Skeletal muscle tissue (tissue), 3 donors: ENCODE measurements at regions not wholly inside any gene's neighbourhood (a gene's known extent, or its start where the extent isn't known, plus 50 kb on each side); places are given as distances from the start of the nearest gene placed in this dataset.

Experiments used
- H3K27ac ChIP-seq: one replicate; pipeline ENCODE4 v1.7.0; 2013; ENCODE audit warnings: mild to moderate bottlenecking, low read depth, low read length, inconsistent platforms
- H3K27me3 ChIP-seq, 3 donors: one replicate each; pipeline ENCODE4 v1.7.0; 2013; ENCODE audit warnings: low read length in 3 of 3; ENCODE audit not compliant: control insufficient read depth in 3 of 3, insufficient read depth in 3 of 3
- H3K36me3 ChIP-seq, 3 donors: one replicate each; pipeline ENCODE4 v1.7.0; 2013; ENCODE audit warnings: low read length in 3 of 3; ENCODE audit not compliant: control insufficient read depth in 3 of 3, insufficient read depth in 3 of 3
- H3K4me1 ChIP-seq, 3 donors: one replicate each; pipeline ENCODE4 v1.7.0; 2013; ENCODE audit warnings: low read length in 3 of 3, mild to moderate bottlenecking in 3 of 3; ENCODE audit not compliant: control insufficient read depth in 3 of 3, insufficient read depth in 3 of 3
- H3K4me3 ChIP-seq, 3 donors: one replicate each; pipeline ENCODE4 v1.7.0; 2013; ENCODE audit warnings: low read length in 3 of 3
- H3K9ac ChIP-seq, 3 donors: one replicate each; pipeline ENCODE4 v1.7.0; 2013; ENCODE audit warnings: low read length in 3 of 3, mild to moderate bottlenecking in 3 of 3, moderate library complexity in 2 of 3, low read depth in 1 of 3
- H3K9me3 ChIP-seq, 3 donors: one replicate each; pipeline ENCODE4 v1.7.0; 2013; ENCODE audit warnings: low read length in 3 of 3; ENCODE audit not compliant: control insufficient read depth in 3 of 3
- donor health status: Osteomylitis.

DNA sequence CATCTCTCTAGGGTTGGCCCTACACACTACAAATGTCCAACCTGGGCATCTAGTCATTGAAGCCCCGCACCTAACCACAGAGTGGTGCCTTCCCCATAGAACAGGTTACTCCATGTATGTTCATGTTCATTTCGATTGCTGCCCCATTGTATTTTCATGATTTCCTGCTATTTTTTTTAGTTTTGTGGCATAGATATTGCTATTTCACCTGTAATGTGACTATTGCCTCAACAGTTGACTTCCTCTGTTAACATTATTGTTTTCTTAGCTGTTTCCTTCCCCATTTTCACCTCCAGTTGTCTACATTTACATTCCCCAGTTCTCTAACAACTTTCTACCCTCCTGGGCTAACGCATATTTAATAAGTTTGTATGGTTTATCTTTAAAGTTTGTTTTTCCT, 137.7 kb upstream of the RBMS3 start:
- Histone ChIP-seq H3K9ac (no peak overlapping the region), H3K9me3 (no peaks in the 10 kb centered on the region), H3K36me3 (no peaks in the 10 kb centered on the region), H3K4me3 (no peak overlapping the region), H3K27ac (no peak overlapping the region), H3K4me1 (peaks cover 0 to 17% (median 8%) of the 10 kb centered on the region in 3 donors), H3K27me3 (no peaks in the 10 kb centered on the region)

DNA sequence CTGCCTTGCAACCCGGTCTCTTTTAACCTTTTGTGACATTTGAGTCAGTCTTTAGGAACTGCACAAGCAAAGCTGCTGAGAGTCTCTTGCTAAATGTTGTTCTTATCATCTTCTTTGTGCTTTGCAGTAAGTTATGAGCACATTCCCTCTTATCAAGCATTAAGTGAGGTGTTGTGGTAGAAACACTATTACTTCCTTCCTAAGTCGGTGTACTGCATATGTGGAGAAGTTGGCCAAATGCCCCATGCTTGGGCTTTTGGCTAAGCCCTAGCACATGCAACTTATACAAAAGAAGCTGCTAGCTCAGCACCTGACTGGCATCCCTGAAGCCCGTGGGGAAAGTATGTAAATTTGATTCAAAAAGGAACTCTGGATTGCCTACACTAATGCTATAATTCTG, 136.5 kb upstream of the RBMS3 start:
- Histone ChIP-seq H3K4me1 (peaks cover 0 to 17% (median 8%) of the 10 kb centered on the region in 3 donors), H3K4me3 (no peak overlapping the region), H3K27me3 (no peaks in the 10 kb centered on the region), H3K27ac (no peak overlapping the region), H3K9ac (no peak overlapping the region), H3K9me3 (no peaks in the 10 kb centered on the region), H3K36me3 (no peaks in the 10 kb centered on the region)

DNA sequence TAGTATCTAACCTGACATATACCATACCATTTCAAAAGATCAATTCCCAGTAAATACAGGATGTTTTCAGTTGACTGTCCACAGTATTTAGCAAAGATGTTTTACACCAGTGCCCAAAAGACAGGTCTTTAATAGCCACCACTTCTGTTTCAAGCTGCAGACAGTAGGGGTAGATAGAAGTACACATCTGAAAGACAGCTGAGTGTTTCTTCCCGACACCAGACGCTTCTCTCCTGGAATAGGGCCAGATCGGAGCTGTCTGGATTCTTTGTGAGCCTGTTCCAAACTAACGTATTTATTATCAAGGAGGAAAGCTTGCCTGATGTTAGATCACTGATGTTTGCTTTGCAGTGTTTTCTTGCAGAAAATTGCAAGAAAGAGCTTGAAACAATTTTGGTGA, 136.1 kb upstream of the RBMS3 start:
- Histone ChIP-seq H3K27ac (no peak overlapping the region), H3K4me3 (peak overlapping the region in 2 of 3 donors; percentile 16 to 43), H3K9ac (no peak overlapping the region), H3K9me3 (no peaks in the 10 kb centered on the region), H3K36me3 (no peaks in the 10 kb centered on the region), H3K4me1 (peaks cover 0 to 17% (median 7%) of the 10 kb centered on the region in 3 donors), H3K27me3 (no peaks in the 10 kb centered on the region)

DNA sequence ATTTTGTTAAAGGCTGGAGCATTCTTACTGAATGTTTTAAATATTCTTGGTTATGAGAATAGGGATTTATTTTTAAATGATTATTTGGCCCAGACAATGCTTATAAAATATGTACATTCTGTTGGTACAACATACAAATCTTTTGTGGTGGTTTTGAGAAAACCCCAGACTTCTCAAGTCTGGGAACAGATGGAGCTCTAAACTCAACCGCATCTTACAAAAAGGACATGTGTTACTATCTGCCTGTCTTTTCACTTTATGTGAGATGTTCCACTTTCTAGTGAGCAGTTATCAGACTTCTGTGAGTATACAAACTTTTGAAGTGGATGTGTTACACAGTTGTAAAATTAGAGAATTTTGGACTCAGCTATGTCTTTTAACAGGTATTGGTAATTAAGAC, 135.5 kb upstream of the RBMS3 start:
- Histone ChIP-seq H3K27me3 (no peaks in the 10 kb centered on the region), H3K9me3 (no peaks in the 10 kb centered on the region), H3K36me3 (no peaks in the 10 kb centered on the region), H3K9ac (no peak overlapping the region), H3K4me1 (peaks cover 0 to 12% (median 5%) of the 10 kb centered on the region in 3 donors), H3K4me3 (peak overlapping the region in 1 of 3 donors; percentile 43), H3K27ac (no peak overlapping the region)

DNA sequence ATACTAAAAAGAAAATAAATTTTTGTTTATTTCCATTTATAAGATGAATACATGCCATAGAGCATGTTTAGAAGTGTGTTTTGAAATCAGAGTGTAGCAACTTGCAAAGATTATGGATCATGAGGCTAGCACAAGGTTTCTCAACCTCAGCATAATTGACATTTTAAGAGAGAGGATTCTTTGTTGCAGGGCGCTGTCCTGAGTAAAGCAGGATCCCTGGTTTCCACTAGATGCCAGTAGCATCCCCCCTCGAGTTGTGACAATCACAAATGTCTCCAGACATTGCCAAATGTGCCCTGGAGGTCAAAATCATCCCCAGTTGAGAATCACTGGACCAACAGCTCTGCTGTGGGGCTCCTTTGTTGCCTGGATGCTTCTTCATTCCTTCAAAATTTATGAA, 128.5 kb upstream of the RBMS3 start:
- no peak overlapping the region for H3K9ac ChIP-seq
- H3K4me1 ChIP-seq = no peaks in the 10 kb centered on the region
- H3K4me3 ChIP-seq = no peak overlapping the region
- H3K27ac ChIP-seq = no peak overlapping the region
- H3K9me3 ChIP-seq = no peaks in the 10 kb centered on the region
- H3K36me3 ChIP-seq = no peaks in the 10 kb centered on the region
- no peaks in the 10 kb centered on the region for H3K27me3 ChIP-seq

DNA sequence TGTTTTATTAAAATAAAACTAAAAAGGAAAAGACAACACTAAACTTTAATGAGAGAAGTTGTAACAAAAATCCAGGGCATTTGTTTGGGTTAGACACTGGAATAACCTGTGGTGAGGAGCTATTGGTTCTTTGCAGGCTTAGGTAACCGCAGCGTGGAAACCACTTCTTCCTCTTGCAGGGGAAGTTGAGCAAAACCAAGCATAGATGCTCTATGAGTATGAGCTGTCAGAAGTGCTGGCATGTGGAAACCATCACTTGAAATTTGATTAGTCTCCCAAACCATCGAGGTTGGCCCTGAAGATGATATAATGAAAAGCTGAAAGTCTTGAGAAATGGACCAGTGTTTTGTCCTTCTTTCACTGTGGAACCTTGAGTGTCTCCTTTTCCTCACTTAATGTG, 127.1 kb upstream of the RBMS3 start:
- no peaks in the 10 kb centered on the region for H3K36me3 ChIP-seq
- no peaks in the 10 kb centered on the region for H3K27me3 ChIP-seq
- no peak overlapping the region for H3K4me3 ChIP-seq
- H3K9me3 ChIP-seq = no peaks in the 10 kb centered on the region
- no peak overlapping the region for H3K27ac ChIP-seq
- H3K4me1 ChIP-seq = no peaks in the 10 kb centered on the region
- no peak overlapping the region for H3K9ac ChIP-seq

DNA sequence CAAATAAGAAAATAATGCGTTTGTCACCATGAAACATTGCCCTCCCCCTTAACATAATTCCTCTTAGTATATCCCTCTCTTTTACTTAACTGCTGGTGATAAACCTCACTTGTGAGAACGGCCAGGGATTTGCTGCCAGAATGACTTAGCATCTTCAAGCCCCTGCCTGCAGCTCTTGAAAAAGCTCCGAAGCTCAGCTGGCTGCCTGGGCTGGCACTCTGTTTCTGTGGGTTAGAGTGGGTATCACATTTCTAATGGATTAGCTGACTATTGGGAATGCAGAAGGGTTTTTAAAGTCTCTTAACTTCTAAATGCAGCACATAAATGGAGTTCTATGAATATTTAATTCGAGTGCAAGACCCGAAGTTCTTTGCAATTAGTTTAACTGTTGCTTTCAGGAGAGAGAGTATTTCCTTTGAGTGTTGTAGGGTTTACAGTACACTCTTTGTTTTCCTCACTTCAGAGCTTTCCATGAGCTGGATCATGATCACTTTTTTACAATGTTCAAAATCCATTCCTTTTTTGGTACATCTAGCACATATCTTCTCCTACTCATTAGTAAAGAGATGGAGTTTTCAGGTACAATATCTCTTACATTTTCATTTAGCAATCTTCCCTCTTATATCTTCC, 124.7 kb upstream of the RBMS3 start:
- Histone ChIP-seq H3K9me3 (no peaks in the 10 kb centered on the region), H3K36me3 (no peaks in the 10 kb centered on the region), H3K4me1 (no peaks in the 10 kb centered on the region), H3K27me3 (no peaks in the 10 kb centered on the region), H3K9ac (no peak overlapping the region), H3K27ac (peak overlapping the region; percentile 16), H3K4me3 (no peak overlapping the region)

DNA sequence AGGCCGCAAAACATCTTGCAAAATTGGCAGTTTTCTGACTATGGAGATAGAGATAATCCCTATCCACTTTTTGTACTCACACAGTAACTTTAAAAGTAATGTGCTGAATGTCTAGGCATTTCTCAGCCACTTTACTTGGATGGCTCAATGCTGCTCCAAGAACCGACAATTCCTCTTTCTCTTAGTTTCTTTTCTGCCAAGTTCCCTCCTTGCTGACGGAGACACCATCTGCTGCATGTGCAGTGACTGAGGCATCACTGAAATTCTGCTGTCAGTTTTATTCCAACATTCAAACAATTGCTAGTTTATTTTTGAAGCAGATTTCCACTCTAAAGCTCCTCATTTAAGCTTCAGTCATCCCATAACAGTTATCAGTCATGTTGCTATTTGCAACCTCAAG, 116.0 kb upstream of the RBMS3 start:
- no peak overlapping the region for H3K4me3 ChIP-seq
- H3K27me3 ChIP-seq = no peaks in the 10 kb centered on the region
- no peaks in the 10 kb centered on the region for H3K4me1 ChIP-seq
- H3K36me3 ChIP-seq = no peaks in the 10 kb centered on the region
- H3K9me3 ChIP-seq = no peaks in the 10 kb centered on the region
- no peak overlapping the region for H3K27ac ChIP-seq
- no peak overlapping the region for H3K9ac ChIP-seq

DNA sequence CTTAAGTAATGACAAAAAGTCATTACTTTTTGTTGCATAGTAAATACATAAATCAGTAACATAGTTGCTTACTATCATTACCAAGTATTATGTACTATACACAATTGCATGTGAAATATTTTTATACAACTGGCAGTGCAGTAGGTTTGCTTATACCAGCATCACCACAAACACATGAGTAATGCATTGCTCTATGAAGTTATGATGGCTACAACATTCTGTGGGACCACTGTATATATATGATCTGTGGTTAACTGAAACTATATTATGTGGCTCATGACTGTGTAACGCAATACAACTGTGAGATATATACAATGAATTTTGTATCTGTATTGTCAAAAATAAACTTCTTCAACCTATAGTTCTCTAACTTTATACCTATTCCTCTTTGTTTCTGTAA, 113.7 kb upstream of the RBMS3 start:
- Histone ChIP-seq H3K9me3 (no peaks in the 10 kb centered on the region), H3K4me3 (no peak overlapping the region), H3K36me3 (no peaks in the 10 kb centered on the region), H3K4me1 (no peaks in the 10 kb centered on the region), H3K27me3 (no peaks in the 10 kb centered on the region), H3K27ac (no peak overlapping the region), H3K9ac (no peak overlapping the region)

DNA sequence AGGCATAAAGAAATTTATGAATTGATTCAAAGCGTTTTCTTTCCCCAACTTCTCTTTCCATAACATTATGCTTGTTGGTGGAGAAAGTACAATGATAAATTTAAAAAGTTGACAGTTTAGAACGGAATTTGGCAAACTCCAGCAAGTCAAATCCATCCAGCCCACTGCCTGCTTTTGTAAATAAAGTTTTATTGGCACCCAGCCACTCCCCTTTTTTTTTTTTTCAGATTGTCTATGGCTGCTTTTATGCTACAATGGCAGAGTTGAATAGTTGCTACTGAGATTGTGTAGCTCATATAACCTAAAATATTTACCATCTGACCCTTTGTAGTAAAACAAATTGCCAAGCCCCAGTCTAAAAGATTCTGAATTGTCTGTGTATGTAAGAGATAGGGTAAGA, 112.8 kb upstream of the RBMS3 start:
- Histone ChIP-seq H3K4me1 (no peaks in the 10 kb centered on the region), H3K9ac (no peak overlapping the region), H3K4me3 (no peak overlapping the region), H3K27me3 (no peaks in the 10 kb centered on the region), H3K36me3 (no peaks in the 10 kb centered on the region), H3K27ac (no peak overlapping the region), H3K9me3 (no peaks in the 10 kb centered on the region)

DNA sequence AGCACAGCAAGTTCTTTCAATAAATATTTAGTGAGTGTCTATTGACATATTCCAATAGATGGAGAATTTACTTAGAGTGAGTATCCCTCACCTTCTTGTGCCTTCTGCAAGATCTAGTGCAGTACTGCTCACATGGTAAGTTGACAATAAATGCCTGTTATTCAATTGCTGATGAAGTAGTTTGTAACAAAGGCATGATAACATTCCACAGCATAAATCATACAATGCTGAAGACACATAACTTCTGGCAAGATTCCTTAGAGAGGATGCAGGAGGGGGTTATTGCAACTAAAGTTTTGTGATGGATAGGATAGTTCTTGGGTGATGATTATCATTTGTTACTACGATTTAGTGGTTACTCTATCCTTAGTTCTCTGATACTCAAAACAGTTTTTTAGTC, 112.2 kb upstream of the RBMS3 start:
- Histone ChIP-seq H3K9ac (no peak overlapping the region), H3K9me3 (no peaks in the 10 kb centered on the region), H3K36me3 (no peaks in the 10 kb centered on the region), H3K4me1 (no peaks in the 10 kb centered on the region), H3K4me3 (no peak overlapping the region), H3K27ac (no peak overlapping the region), H3K27me3 (no peaks in the 10 kb centered on the region)
